HG03565 (cell line): ENCODE measurements at regions not wholly inside any gene's neighbourhood (a gene's known extent, or its start where the extent isn't known, plus 50 kb on each side); places are given as distances from the start of the nearest gene placed in this dataset.
A peak's percentile ranks its signal among the peaks of the same experiment; 100 is the strongest.
"Not testable (repeated sequence)": the region's sequence is repeated elsewhere in the genome, so short reads cannot be mapped to it uniquely, and the experiment has no call there.

Source experiments
- ATAC-seq: cut with Tn5 transposase; IDR thresholded peaks from one replicate; pipeline ENCODE4 v1.9.1; 2021; ENCODE audit warnings: mild to moderate bottlenecking, moderate library complexity; ENCODE audit not compliant: unreplicated experiment

DNA sequence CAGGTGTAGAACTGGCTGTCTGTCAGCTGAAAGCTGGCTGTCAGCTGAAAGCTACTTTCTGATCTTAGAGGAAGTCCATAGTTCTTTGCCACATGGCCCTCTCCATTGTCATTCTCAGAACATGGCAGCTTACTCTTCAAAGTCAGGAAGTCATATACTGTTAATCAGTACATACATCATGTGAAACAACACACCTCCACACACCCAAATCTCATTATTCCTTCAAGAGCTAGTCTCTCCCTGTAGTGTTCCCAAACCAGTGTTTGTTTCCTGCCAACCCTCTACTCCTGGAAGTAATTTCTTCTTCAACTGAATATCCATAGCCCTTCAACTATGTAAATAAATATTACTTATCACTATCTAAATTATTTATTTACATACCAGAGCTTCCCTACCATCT lies 58.9 kb downstream of the OR5AK2 start:
- ATAC-seq: no peak

DNA sequence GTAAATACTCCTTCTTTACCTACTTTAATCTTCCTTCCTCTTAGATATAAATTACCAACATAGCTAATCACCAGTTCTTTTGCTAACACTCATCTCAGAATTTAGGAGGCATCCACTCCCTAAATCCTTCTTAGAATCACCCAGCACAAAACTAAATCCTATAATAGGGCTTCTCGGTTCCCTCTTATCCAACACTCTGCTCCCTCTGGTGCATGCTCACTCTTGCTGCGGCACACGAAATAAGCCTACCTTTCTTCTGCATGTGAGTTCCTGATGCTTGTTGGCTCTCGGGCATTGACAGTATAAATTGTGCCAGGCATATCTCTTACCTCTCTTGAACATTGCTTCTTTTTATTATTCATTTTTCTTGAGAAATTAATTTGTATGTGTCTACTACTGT lies 61.0 kb downstream of the OR5AK2 start:
- ATAC-seq: no peak

DNA sequence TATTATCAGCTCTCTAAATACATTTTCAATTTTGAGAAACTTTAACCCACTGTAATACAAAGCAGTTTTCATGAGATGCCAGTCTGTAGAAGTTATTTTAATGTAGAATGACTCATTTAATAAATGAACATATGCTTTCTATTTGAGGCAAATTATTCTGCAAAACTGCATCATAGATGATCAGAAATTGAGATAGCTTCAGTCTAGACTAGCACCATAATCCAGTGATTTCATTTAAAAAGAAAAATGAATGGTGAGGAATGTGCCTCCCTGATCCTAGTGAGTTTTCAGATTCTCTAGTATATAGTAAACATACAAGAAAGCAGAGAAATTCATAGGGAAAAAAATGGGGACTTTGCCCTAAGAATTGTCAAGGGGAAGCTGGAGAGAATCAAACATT lies 66.1 kb downstream of the OR5AK2 start:
- no peak for ATAC-seq

DNA sequence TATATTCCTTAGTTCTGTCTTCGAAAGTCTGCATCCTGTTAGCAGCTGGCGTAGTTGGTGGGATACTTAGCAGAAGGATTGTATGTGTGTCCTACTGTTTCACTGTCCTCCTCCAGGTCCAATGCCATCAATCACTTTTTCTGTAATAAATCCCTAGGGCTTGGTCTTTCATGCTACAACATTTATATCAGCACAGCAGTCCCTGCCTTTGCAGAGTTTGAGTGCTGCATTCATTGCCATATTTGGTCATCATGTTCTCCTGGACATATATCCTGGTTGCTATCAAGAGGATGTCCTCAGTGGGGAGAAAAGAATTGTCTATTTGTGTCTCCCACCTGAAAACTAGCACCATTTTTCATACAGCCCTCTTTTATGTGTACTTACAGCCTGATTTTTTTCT lies 67.0 kb downstream of the OR5AK2 start:
- ATAC-seq: no peak

DNA sequence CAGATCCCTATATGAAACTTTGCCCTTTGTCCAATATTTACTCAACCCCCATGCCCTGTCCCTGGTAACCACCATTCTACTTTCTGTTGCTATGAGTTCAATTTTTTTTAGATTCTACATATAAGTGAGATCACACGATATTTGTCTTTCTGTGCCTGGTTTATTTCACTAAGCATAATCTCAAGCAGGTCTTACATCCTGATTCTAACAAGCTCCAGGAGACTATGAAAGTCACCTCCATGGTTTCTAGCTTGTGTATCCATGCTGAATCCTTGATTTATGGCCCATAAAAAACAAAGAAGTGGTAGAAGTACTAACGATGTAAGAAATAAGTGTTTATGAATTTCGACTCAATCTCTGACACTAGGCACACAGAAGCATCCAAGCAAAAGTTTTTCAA lies 68.0 kb downstream of the OR5AK2 start:
- no peak for ATAC-seq

DNA sequence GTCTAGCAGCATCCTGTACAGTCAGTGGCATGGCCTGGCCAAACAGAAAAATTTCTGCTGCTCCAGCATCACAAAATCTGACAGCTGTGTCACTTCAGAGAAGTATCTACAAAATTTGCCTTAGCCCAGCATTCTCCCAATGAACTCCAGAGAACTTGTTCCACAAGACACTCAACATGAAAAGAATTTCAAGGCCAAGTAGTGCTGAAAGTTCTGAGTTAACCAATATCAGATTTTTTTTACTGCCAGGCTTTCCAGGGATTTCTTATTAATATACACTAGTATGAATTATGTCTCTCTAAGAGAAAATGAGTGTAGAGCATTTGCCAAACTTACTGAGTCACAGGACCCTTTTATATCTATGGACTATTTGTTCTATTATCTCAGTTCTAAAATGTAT lies 68.8 kb downstream of the OR5AK2 start:
- no peak for ATAC-seq

DNA sequence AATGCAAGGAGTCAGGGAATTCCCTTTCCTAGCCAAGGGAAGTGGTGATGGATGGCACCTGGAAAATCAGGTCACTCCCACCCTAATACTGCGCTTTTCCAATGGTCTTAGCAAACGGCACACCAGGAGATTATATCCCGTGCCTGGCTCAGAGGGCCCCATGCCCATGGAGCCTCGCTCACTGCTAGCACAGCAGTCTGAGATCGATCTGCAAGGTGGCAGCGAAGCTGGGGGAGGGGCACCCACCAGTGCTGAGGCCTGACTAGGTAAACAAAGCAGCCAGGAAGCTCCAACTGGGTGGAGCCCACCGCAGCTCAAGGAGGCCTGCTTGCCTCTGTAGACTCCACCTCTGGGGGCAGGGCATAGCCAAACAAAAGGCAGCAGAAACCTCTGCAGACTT lies 74.2 kb downstream of the OR5AK2 start:
- ATAC-seq: not testable (repeated sequence)

DNA sequence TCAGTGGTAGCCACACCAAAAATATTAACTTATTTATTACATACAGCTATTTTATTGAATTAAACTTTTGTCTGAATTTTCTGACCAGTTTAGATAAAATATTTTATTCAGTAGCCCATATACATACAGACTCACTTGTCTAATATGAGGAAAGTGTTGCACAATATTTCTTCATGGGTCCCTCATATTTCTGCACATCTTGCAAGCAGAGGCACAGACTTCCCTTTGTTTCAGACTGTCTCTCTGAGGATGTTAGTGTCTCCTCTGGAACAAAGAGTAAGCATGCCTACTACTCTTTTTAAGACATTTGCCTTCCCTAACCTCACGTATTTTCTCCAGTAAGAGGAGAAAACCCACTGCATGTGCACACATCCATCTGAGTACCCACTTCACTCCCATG lies 81.2 kb downstream of the OR5AK2 start:
- no peak for ATAC-seq

DNA sequence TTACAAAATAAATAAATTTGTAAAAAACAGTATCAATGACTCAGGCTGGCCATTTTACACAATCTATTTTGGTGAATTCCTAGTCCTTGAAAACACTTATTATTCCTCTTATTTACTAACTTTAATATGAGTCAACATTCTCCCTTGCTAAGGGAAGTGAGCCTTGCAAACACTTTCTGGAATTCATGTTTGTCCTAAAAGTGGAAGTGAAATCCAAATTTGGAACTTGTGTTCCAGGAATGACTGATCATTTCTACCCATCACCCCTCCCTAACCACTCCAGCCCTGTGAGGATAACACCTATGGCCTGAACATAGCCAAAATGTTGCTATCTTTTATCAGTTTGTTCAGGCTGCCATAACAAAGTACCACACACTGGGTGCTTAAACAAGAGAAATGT lies 83.1 kb downstream of the OR5AK2 start:
- ATAC-seq: no peak

DNA sequence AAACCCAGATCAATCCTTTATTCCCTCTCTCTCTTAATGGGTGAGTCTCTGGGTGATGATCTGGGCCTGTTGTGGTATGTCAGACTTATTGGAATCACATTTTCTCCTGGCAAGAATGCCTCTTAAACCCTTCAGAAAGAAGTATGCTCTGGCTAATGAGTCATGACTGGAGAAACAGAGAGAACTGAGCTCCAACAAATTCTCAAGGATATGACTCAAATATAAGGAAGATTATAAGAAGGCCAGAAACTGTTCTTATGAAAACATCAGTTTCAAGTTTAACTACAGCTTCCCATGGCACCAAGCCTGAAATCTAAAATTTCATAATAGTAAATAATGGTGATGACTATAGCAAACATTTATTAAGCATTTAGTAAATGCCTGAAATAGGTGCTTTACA lies 83.9 kb downstream of the OR5AK2 start:
- no peak for ATAC-seq

DNA sequence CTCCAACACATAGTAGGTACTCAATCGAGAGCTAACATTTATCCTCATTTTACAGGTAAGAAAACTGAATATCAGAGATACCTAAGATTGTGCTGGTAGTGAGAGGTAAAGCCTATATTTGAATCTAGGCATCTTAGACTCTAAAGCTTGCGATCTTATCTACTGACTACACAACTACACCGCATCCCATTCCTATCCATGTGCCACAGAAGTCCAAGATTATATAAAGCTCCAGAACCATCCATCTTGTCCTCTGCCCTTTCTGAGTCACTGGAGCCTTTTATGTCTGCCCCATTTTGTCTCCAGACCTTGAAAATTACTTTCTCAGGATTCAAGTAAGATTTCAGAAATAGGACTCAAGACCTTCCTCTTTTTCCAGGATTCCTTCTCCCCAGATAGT lies 84.4 kb downstream of the OR5AK2 start:
- no peak for ATAC-seq

DNA sequence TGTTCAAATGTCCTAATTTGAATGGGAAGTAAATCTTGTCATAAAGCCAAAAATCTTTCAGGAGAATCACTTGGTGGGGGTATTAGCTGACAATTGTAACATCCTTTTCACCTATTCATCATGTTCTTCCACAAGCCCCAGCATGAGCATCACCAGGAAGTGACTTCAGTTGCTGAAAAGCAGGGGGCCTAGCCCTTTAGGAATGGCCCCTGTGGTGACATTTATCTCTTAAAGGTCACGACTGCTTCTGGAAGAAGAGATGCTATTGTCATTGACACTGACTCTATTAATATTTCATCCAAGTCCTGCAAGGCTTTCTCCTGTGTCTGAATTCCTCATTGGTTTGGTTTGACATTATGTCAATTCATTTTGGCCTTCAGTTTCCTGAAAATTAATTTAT lies 92.6 kb downstream of the OR5AK2 start:
- ATAC-seq: no peak

DNA sequence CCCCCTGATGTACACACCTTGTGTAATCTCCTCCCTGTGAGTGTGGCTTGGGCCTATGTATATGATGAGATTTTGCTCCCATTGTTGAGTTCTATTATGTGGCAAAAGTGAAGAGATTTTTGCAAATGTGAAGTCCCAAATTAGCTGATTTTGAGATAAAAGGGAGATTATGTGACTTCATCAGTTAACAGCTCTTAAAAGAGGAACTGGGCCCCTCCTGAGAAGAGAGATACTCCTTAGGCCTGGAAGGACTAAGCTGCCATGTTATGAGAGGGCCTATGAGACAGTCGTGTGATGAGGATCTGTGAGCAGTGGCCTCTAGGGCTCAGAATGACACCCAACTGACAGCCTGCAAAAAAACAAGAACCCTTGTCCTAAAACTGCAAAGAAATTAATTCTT lies 93.4 kb downstream of the OR5AK2 start:
- no peak for ATAC-seq

DNA sequence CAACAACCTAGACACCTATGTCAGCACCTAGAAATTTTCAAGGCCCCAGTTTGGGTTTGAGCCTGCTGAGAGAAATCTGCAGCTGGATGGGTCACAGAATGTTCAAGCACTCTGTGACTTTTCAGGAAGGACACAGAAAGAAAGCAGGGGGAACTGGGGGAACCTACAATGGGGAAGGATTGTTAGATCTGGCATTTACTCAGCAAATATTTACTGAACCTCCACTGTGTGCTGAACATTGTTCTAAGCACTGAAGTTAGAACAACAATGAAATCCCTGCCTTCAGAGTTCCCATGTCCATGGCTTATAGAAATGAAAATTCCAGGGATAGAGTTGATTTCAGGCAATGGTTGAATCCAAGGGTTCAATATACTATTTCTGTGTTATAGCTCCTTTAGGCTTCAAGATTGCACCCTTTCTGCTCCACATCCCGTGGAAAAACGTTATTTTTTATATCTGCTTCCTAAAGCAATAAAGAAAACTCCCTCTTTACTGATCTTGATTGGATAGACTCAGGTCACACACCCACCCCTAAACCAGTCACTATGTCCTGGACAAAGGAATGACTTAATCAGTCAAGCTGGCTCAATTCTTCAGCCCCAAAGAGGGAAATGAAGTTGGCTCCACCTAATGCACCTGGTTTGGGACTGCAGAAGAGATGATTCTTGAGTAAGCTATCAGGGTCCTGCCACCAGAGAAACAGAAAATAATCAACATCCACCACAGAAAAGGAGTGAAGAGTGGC lies 95.1 kb downstream of the OR5AK2 start:
- ATAC-seq: no peak

DNA sequence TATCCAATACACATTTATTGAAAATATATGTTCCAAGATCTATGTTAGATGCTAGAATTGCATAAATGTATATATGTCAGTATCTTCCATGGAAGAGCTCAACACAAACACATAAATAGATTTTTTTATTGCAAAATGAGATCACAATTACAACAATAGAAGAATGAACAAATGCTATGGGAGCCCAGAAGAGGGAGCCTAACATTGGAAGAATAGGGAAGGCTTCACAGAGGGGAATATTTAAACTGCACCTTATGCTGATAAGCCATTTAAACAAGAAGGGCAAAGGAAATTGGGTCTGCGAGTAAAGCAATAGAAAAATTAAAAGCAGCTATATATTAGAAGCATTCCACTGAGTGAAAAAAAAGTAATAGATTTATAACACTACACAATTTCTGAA lies 96.1 kb upstream of the LRRC55 start:
- ATAC-seq: no peak

DNA sequence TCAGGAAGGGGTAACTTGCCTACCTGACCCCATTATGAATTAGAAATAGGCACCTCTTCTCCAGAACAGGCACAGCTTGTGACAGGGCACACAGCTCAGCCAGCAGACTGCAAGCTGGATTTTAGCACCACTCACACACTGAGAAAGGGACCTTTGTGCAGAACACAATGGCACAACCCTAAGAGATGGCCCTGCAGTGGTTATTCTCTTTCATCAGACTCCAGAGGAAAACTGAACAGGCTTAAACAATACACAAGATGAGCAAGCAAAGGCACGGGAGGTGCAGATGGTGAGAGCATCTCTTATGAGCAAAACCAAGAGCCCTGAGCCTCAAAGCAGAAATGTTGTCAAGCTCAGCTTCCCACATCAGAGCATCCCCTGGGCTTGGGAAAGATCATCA lies 93.8 kb upstream of the LRRC55 start:
- ATAC-seq: no peak

DNA sequence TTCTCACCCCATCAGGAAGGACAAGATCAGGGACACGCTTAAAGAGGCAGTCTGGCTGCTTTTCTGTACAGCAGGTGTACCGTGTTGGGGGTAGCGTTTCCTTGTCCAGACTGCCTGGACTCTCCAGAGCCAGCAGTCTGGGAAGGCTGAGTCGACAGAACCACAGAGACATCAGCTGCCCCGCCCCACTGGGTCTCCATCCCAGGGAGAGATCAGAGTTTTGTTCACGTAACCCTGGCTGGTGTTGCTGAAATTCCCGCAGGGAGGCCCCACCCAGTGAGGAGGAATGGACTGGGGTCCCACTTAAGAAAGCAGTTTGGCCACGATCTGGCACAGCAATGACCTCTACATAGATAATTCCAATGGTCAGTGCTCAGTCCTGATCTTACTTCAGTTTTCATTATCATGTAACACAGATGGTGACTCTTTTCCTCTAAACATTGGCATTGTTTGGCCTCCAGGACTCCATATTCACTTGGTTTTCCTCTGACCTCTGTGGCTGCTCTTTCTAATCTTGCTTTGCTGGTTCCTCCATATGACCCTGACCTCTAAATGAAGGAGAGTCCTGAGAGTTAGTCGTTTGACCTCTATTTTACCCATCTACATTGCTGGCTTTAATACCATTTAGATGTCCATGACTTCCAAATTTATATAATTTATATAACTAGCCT lies 89.6 kb upstream of the LRRC55 start:
- ATAC-seq: no peak

DNA sequence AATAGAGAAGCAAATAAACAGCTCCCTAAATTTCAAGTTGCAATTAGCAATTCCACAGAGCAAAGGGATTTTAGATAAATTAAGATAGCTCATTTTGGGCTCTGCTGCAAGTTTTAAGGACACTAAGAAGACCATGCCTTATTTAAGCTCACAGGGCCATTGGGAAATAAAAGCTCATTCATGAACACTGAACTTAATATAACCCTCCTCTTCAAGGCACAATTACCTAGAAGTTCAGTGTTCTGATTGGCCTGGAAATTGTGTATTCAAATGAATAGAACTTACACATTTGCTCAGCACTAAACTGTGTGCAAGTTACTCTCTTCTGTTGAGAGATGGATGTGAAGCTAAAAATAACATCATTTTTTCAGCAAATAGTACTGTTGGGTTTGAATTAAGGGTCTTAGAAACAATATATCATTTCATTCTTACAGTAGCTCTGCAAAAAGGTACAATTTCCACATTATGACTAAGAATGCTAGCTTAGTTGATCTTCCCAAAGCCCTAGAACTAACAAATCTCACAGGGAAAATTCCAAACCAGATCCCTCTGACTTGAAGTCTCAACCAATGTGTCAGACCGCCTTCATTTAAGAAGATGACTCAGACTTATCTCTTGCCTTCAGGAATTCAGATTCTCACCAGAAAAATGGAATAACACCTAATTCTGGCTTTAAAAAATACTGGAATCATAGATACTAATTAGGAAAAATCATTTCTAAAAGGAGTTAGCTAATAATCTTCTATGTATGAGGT lies 87.4 kb upstream of the LRRC55 start:
- ATAC-seq: no peak

DNA sequence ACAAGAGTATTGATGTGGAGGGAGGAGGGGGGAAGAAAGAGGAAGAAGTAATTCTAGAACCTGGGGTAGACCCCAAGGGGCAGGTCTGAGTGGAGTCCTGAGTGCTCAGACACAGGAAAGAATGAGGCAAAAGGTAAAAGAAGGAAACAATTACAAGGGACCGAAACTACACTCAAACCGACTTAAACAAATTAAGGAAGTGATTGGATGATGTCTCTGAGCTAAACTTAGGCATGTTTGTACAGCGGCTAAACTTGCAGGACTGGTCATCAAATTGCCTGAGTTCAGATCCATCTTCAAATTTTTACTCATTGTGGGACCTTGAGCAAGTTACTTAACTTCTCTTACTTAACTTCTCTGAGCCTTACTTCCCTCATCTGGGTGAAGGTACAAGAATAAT lies 86.3 kb upstream of the LRRC55 start:
- peak; percentile 64 for ATAC-seq

DNA sequence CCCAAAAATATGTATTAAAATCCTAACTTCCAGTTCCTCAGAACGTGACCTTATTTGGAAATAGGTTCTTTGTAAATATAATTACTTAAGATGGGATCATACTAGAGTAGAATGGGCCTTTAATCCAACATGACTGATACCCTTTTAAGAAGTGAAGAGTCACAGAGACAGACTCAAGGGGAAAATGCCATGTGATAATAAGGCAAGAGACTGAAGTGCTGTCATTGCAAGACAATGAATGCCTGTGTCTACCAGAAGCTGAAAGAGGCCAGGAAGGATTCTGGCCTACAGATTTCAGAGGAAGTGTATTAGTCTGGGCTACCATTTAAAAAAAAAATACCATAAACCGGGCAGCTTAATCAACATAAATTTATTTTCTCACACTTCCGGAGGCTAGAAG lies 85.9 kb upstream of the LRRC55 start:
- no peak for ATAC-seq

DNA sequence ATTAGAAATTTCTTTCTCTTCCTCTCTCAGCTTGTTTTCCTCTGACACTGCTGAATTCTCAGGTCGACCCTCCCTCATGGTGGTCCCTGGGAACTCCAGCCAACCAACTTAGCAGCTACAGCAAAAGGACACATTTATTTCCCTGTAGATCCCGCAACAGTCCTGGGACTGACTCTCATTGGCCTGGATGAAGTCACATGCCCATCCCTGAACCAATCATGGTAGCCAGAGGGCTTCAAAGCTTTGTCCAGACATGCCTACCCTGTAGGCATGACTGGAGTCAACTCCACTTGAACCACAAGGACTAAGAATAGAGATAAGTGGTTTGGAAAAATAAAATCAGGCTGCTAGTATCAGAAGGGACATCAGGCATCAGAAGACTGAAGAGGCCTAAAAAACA lies 84.6 kb upstream of the LRRC55 start:
- ATAC-seq: no peak

DNA sequence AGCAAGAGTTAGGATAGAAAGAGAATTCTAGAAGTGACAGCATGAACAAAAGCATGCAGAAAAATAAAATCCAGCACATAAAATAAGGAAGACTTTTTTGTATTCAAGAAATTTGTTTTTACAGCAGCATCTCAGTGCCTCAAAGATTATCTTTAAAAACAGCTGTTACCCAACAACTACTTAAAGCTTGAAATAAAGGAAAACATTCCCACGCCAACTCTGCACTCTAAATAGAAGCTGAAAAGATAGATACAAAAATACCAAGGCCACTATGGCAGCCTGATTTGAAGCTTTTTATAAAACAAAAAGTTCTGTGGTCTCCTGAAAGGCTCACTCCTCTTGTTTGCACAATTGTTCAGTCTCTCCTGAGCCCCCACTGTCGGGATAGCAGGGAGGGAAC lies 83.6 kb upstream of the LRRC55 start:
- no peak for ATAC-seq
